ENCODE measurements at regions not wholly inside any gene's neighbourhood (a gene's known extent, or its start where the extent isn't known, plus 50 kb on each side); places are given as distances from the start of the nearest gene placed in this dataset.

DNA sequence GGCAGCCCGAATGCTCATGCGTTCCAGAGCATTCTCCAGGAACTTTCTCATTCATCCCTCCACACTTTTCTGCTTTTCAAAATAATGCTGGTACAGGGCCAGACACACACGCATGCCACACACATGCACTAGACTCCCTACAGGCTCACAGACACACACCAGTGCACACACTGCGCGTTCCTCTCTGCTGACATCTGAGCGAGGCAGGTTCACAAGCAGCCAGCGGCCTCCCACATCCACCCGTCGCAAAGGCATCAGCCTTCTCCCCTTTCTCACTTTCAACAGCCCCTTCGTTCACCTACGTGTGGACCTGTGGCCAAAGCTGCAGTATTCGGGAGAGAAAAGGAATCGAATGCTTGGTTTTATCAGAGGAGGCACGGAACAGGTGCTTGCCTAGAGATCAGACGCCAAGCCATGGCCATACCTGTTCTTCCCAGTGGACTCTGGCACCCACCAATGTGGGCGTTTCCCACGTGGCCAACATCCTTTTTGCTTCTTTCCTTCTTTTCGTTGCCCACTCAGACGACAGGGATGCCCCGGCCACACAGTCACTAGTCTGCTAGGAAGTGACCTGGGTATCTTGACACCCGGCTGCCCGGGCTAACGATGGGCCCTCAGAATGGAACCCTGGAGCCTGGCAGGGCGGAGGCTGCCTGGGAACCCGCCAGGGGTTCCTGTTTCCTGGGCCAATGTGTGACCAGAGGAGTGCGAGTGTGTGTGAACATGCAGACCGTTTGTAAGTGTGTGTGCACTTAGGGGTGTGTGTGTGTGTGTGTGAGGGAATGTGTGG, 85.8 kb upstream of the ID2 start:
- ATAC-seq = no peak
- Histone ChIP-seq H3K9me1 (ENCODE audit: control insufficient read depth, insufficient read depth, low read length) (no peaks in the 10 kb centered on the region), H3K4me3 (no peak overlapping the region), H4K20me1 (replicated peaks; ENCODE audit: control insufficient read depth, insufficient read depth, low read length) (no peaks in the 10 kb centered on the region), H3K9ac (ENCODE audit: insufficient read depth in 1 of 2, low read depth in 2 of 2, low read length in 2 of 2) (no peak overlapping the region), H3K4me2 (ENCODE audit: insufficient read depth, low read length) (no peak overlapping the region), H3K9me3 (replicated peaks; ENCODE audit: control insufficient read depth, insufficient read depth, low read depth, low read length) (no peaks in the 10 kb centered on the region), H3K36me3 (ENCODE audit: control insufficient read depth, insufficient read depth, low read length) (no peaks in the 10 kb centered on the region), H3K27me3 (ENCODE audit: control insufficient read depth in 2 of 2, insufficient read depth in 2 of 2, low read length in 2 of 2) (peaks cover 5 to 34% of the 10 kb centered on the region in 2 experiments; a peak in 4 of 5 replicates), H3K4me1 (replicated peaks in 1 of 2; ENCODE audit: control insufficient read depth in 2 of 2, insufficient read depth in 2 of 2, low read length in 2 of 2) (peaks cover 15 to 17% of the 10 kb centered on the region in 2 experiments), H3K79me2 (ENCODE audit: control insufficient read depth, insufficient read depth, low read length) (no peaks in the 10 kb centered on the region), H3K27ac (ENCODE audit: extremely low read depth, low read depth, low read length) (no peak overlapping the region), H2AFZ (ENCODE audit: low read depth, low read length) (no peak overlapping the region)
- in situ Hi-C loops (cut with MboI) = no loop called here
- CTCF ChIA-PET (ENCODE audit: low intra/inter-chr PET ratio) = no interaction called here
- no TSS peak for BruUV-seq (replicated peaks)
- no peak for TF ChIP-seq YY1 (IDR thresholded peaks at IDR 0.05; ENCODE audit: borderline replicate concordance in 1 of 3, control insufficient read depth in 1 of 3, extremely low read depth in 1 of 3, insufficient read depth in 3 of 3, insufficient read length in 1 of 3, insufficient replicate concordance in 2 of 3, low read depth in 1 of 3, low read length in 2 of 3)
- TF ChIP-seq, protein P1, sequence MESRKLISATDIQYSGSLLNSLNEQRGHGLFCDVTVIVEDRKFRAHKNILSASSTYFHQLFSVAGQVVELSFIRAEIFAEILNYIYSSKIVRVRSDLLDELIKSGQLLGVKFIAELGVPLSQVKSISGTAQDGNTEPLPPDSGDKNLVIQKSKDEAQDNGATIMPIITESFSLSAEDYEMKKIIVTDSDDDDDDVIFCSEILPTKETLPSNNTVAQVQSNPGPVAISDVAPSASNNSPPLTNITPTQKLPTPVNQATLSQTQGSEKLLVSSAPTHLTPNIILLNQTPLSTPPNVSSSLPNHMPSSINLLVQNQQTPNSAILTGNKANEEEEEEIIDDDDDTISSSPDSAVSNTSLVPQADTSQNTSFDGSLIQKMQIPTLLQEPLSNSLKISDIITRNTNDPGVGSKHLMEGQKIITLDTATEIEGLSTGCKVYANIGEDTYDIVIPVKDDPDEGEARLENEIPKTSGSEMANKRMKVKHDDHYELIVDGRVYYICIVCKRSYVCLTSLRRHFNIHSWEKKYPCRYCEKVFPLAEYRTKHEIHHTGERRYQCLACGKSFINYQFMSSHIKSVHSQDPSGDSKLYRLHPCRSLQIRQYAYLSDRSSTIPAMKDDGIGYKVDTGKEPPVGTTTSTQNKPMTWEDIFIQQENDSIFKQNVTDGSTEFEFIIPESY (CRISPR knock-in tag; IDR thresholded peaks at IDR 0.05) = peak; percentile 24; the same call in 1 of the 2 replicates
- DNase-seq (ENCODE audit: extremely low read depth in 1 of 4, low spot score in 3 of 4) = no peak
- intact Hi-C loops (cut with micrococcal nuclease) = no loop called here
- POLR2A ChIA-PET = no interaction called here
- no peak for FAIRE-seq
- WGBS (ENCODE audit: insufficient coverage, low coverage, missing lambda C conversion rate) = 56% methylated on average over 23 of the region's 27 CpGs

All from K562 (cell line).